ENCODE measurements at regions not wholly inside any gene's neighbourhood (a gene's known extent, or its start where the extent isn't known, plus 50 kb on each side); places are given as distances from the start of the nearest gene placed in this dataset.

DNA sequence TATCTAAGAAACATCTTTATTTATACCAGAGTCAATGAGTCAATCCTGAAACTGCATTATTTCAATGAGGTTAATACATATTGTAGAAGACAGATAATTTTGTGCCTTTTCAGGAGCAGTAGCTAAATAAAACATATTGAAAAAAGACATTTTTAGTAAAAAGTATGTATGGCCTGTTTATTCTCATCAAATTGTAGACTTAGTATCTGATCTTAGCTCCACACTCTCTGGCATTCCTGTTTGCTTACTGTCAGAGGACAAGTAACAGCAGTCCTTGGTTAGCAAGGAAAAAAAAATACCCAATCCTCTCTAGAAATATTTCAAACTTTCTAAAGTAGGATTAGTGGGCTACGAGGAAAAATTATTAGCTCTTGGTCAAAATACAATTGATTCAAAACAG is 50.5 kb upstream of the GUCY1A1 start:
- intact Hi-C loops (cut with DNase I; ENCODE audit: low total_unique reads) = no loop called here
- H3K36me3 ChIP-seq = no peaks in the 10 kb centered on the region
- no peak for ATAC-seq

DNA sequence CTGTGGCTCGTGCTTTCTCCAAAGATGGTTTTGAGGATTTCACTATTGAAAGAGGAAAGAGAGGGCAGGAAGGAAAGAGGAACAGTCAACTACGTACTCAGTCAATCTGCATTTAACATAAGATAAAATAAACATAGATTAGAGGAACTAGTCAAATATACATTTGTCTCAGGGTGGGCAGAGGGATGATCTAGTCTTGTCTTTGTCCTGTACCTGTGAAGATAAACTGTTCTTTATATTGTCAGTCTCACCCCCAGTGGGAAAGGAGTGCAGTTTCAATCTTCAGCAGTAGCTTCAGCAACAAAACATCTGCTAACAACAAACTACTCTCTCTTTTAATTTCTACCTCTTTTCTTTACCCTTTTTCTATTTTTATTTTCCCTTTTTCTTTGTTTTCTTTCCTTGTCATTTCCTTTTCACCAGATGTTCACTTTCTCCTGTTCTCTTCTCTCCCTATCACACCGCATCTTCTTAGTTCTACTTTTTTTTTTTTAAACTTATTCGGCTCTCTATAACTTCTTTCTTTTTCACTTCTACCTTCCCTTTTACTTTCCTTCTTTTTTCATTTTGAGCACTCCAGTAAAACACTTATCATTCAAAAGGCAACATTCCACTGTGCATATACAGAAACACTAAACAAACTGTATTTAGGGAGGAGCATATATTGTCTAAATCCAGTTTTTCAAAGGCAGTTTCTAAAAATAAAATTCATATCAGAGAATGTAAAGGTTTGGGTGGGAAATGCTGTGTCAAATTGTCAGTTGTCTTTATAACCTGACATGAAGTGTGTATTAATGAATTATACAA is 51.4 kb upstream of the GUCY1A1 start:
- TF ChIP-seq, protein P1, sequence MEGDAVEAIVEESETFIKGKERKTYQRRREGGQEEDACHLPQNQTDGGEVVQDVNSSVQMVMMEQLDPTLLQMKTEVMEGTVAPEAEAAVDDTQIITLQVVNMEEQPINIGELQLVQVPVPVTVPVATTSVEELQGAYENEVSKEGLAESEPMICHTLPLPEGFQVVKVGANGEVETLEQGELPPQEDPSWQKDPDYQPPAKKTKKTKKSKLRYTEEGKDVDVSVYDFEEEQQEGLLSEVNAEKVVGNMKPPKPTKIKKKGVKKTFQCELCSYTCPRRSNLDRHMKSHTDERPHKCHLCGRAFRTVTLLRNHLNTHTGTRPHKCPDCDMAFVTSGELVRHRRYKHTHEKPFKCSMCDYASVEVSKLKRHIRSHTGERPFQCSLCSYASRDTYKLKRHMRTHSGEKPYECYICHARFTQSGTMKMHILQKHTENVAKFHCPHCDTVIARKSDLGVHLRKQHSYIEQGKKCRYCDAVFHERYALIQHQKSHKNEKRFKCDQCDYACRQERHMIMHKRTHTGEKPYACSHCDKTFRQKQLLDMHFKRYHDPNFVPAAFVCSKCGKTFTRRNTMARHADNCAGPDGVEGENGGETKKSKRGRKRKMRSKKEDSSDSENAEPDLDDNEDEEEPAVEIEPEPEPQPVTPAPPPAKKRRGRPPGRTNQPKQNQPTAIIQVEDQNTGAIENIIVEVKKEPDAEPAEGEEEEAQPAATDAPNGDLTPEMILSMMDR (IDR thresholded peaks at IDR 0.05 in 4 of 5, conservative IDR thresholded peaks at IDR 0.05 in 1 of 5) = no peak
- no peak for TF ChIP-seq POLR2A (IDR thresholded peaks at IDR 0.05)
- DNase-seq = no peak
- no peaks in the 10 kb centered on the region for H3K9me3 ChIP-seq
- H3K4me1 ChIP-seq = no peaks in the 10 kb centered on the region
- H3K27me3 ChIP-seq = no peaks in the 10 kb centered on the region
- H3K36me3 ChIP-seq = no peaks in the 10 kb centered on the region
- H3K4me3 ChIP-seq = no peak overlapping the region
- no peak for ATAC-seq
- in situ Hi-C loops (cut with MboI; ENCODE audit: low sequenced_read_pairs in 4 of 4) = no loop called here
- H3K27ac ChIP-seq = peak overlapping the region in 2 of 4 donors; percentile 20 to 33
- intact Hi-C loops (cut with DNase I; ENCODE audit: low total_unique reads) = no loop called here

More for the DNA sequence above, 50.5 kb upstream of the GUCY1A1 start:
- no peaks in the 10 kb centered on the region for H3K27me3 ChIP-seq
- H3K9me3 ChIP-seq = no peaks in the 10 kb centered on the region
- no peak for TF ChIP-seq POLR2A (IDR thresholded peaks at IDR 0.05)
- TF ChIP-seq, protein P1 (IDR thresholded peaks at IDR 0.05 in 4 of 5, conservative IDR thresholded peaks at IDR 0.05 in 1 of 5) = no peak
- no peaks in the 10 kb centered on the region for H3K4me1 ChIP-seq
- H3K4me3 ChIP-seq = no peak overlapping the region
- in situ Hi-C loops (cut with MboI; ENCODE audit: low sequenced_read_pairs in 4 of 4) = no loop called here
- no peak for DNase-seq
- no peak overlapping the region for H3K27ac ChIP-seq

GRCh38 chr4:155614111-155614762 is 52.4 kb upstream of the GUCY1A1 start:
- DNase-seq (no peak), ATAC-seq (no peak)

DNA sequence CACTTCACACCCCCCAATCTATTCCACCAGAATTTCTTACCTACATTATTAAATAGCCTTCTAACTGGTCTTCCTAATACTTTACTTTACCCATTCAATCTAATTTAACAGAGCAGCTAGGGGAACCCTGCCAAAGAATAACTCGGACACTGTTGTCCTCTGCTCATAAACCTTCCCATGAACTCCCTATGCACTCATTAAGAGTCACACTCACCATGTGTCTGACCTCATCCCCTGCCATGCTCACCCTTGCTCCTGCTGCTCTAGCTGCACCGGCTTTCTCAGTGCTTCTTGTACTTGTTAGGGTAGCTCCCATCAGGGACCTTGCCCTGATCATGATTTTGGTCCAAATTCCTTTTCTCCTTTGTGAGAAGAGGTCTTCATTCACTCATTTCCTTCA is 54.6 kb upstream of the GUCY1A1 start:
- Histone ChIP-seq H3K9me3 (no peaks in the 10 kb centered on the region), H3K27ac (no peak overlapping the region), H3K4me1 (no peaks in the 10 kb centered on the region), H3K27me3 (no peaks in the 10 kb centered on the region), H3K4me3 (no peak overlapping the region), H3K36me3 (no peaks in the 10 kb centered on the region)
- intact Hi-C loops (cut with DNase I; ENCODE audit: low total_unique reads) = no loop called here
- TF ChIP-seq POLR2A (IDR thresholded peaks at IDR 0.05) = no peak
- TF ChIP-seq, protein P1 (IDR thresholded peaks at IDR 0.05 in 4 of 5, conservative IDR thresholded peaks at IDR 0.05 in 1 of 5) = no peak
- in situ Hi-C loops (cut with MboI; ENCODE audit: low sequenced_read_pairs in 4 of 4) = no loop called here
- ATAC-seq (no peak), DNase-seq (no peak)

More at GRCh38 chr4:155614111-155614762, 52.4 kb upstream of the GUCY1A1 start:
- no peaks in the 10 kb centered on the region for H3K9me3 ChIP-seq
- H3K4me1 ChIP-seq = no peaks in the 10 kb centered on the region
- H3K4me3 ChIP-seq = no peak overlapping the region
- no peaks in the 10 kb centered on the region for H3K36me3 ChIP-seq
- intact Hi-C loops (cut with DNase I; ENCODE audit: low total_unique reads) (no loop called here), in situ Hi-C loops (cut with MboI; ENCODE audit: low sequenced_read_pairs in 4 of 4) (no loop called here)
- no peak overlapping the region for H3K27ac ChIP-seq
- TF ChIP-seq, protein P1 (IDR thresholded peaks at IDR 0.05 in 4 of 5, conservative IDR thresholded peaks at IDR 0.05 in 1 of 5) = no peak
- no peak for TF ChIP-seq POLR2A (IDR thresholded peaks at IDR 0.05)
- no peaks in the 10 kb centered on the region for H3K27me3 ChIP-seq

Measured in gastrocnemius medialis (tissue), 4 donors.